Thyroid gland (tissue), 4 donors: ENCODE measurements at regions not wholly inside any gene's neighbourhood (a gene's known extent, or its start where the extent isn't known, plus 50 kb on each side); places are given as distances from the start of the nearest gene placed in this dataset.

Experiments
- POLR2A ChIP-seq, 2 donors: fragments of 450-650 bp; IDR thresholded peaks; one replicate each; pipeline ENCODE4 v1.6.1; 2017; ENCODE audit warnings: antibody characterized with exemption in 2 of 2, mild to moderate bottlenecking in 2 of 2, moderate library complexity in 1 of 2
- TF ChIP-seq, protein P1 (sequence below), 6 experiments: fragments of 200-600 bp in 3 of 6; fragments of 450-650 bp in 3 of 6; sonication (generic) in 3 of 6; IDR thresholded peaks; one replicate each; pipeline ENCODE4 v1.5.1; 2016 to 2019; ENCODE audit warnings: antibody characterized with exemption in 6 of 6, mild to moderate bottlenecking in 2 of 6, inconsistent platforms in 1 of 6, moderate library complexity in 1 of 6

DNA sequence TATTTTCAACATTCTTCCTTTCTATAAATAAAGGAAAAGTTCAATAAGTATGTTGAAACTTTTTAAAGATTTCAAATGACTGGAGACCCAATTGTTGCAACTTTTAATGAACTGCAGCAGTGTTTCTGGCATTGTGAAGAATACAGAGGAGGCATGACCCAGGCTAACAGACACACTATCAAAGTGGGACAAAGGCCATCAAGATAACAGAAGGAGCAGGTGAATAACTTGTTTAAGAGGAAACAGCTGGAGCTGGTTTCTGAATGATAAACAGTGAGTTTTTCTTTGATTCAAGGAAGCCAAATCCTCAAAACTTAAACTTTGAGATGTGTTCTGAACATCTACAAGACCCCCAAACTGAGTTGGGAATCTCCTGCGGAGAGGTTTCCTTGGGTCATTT lies 734.6 kb downstream of the TLR4 start:
- no peak for TF ChIP-seq POLR2A (IDR thresholded peaks at IDR 0.05)
- TF ChIP-seq, protein P1, sequence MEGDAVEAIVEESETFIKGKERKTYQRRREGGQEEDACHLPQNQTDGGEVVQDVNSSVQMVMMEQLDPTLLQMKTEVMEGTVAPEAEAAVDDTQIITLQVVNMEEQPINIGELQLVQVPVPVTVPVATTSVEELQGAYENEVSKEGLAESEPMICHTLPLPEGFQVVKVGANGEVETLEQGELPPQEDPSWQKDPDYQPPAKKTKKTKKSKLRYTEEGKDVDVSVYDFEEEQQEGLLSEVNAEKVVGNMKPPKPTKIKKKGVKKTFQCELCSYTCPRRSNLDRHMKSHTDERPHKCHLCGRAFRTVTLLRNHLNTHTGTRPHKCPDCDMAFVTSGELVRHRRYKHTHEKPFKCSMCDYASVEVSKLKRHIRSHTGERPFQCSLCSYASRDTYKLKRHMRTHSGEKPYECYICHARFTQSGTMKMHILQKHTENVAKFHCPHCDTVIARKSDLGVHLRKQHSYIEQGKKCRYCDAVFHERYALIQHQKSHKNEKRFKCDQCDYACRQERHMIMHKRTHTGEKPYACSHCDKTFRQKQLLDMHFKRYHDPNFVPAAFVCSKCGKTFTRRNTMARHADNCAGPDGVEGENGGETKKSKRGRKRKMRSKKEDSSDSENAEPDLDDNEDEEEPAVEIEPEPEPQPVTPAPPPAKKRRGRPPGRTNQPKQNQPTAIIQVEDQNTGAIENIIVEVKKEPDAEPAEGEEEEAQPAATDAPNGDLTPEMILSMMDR (IDR thresholded peaks at IDR 0.05), result no peak
